ENCODE measurements at regions not wholly inside any gene's neighbourhood (a gene's known extent, or its start where the extent isn't known, plus 50 kb on each side); places are given as distances from the start of the nearest gene placed in this dataset.

DNA sequence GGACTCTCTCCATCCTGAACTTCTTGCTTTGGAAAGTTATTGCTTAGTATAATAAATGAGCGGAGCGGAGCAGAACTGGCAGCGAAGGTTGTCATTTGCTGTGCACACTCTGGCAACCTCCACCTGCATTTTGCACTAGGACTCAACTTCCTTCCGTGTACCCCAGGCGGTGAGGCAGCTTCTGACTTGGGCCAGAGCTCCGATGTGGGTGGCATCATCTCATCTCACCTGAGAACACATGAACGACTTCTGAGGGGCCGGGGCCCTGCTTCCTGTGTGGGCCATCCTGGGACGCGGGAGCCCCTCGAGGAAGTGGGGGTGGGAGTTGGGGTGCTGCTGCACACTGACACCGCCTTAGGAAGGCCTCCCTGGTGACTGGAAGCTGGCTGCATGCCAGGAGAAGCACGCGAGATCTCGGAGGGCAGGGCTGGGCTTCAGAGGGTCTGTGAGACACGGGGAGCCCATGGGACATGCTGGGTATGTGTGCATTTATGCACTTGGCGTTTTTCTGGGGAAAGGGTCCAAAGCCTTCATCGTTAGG, 56.5 kb upstream of the COL5A1 start:
- TF ChIP-seq, protein P1, sequence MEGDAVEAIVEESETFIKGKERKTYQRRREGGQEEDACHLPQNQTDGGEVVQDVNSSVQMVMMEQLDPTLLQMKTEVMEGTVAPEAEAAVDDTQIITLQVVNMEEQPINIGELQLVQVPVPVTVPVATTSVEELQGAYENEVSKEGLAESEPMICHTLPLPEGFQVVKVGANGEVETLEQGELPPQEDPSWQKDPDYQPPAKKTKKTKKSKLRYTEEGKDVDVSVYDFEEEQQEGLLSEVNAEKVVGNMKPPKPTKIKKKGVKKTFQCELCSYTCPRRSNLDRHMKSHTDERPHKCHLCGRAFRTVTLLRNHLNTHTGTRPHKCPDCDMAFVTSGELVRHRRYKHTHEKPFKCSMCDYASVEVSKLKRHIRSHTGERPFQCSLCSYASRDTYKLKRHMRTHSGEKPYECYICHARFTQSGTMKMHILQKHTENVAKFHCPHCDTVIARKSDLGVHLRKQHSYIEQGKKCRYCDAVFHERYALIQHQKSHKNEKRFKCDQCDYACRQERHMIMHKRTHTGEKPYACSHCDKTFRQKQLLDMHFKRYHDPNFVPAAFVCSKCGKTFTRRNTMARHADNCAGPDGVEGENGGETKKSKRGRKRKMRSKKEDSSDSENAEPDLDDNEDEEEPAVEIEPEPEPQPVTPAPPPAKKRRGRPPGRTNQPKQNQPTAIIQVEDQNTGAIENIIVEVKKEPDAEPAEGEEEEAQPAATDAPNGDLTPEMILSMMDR (conservative IDR thresholded peaks at IDR 0.05; ENCODE audit: low read depth, low read length), result no peak
- TF ChIP-seq EZH2 (IDR thresholded peaks at IDR 0.05; ENCODE audit: borderline replicate concordance, low read depth, low read length, poor library complexity, severe bottlenecking), result no peak
